ENCODE measurements at regions not wholly inside any gene's neighbourhood (a gene's known extent, or its start where the extent isn't known, plus 50 kb on each side); places are given as distances from the start of the nearest gene placed in this dataset.

DNA sequence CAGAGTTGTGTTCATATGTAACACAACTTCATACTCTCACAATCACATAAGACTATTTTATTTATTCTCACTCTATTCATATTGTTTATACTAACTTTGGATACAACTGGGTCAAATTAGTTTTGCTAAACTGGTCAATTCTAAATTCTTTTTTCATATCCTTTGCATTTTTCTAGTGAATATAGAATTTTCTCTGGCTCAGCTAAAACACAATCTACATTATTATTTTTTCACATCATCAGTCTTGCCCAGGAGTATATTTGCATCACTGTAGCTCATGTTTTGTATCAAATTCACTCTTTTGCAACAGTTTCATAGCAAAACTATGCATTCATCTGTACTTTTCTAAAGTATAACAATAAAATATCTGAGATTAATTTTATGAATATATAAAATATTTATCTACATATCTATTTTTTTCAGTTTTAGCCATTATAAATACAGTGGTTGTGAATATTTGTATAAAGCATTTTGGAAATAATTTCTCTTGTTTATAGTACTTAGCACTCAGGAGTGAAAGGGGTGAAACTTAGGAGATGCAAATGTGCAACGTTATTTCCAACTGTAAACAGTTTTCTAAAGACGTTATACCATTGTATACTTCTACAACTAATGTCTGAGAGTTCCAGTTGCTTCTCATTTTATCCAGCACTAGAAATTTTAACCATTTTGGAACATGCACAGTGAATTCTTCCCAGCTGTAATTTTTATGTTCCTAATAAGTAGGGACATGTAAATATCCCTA is 854.6 kb downstream of the CBLN2 start:
- H3K4me3 Mint-ChIP-seq = no peak overlapping the region
- peaks cover 5% of the 10 kb centered on the region for H3K9me3 Mint-ChIP-seq
- no peak for ATAC-seq (replicated peaks)
- no peaks in the 10 kb centered on the region for H3K27me3 Mint-ChIP-seq
- H3K4me1 Mint-ChIP-seq = no peaks in the 10 kb centered on the region
- no peaks in the 10 kb centered on the region for H3K36me3 Mint-ChIP-seq (ENCODE audit: low read depth)
- no peak overlapping the region for H3K27ac Mint-ChIP-seq

DNA sequence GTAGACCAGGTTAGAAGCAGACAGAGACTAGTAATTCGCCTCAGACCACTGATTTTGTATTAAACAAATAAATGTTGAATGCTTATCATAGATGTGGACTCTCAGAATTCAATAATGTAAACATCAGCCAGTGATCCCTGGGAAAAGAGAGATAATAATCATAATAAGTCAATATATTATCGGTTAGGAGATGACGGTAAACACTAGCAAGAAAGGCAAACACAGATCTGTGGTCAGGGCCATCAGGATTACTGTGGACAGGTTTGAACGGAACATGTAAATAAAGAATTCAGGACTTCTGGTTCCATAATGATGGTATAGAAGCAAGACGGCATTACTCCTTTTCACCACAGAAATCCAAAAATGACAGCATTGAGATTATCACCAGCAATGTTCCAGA is 861.6 kb downstream of the CBLN2 start:
- Mint-ChIP-seq H3K27ac (no peak overlapping the region), H3K27me3 (no peaks in the 10 kb centered on the region), H3K36me3 (ENCODE audit: low read depth) (no peaks in the 10 kb centered on the region), H3K9me3 (peaks cover 23% of the 10 kb centered on the region), H3K4me1 (no peaks in the 10 kb centered on the region), H3K4me3 (no peak overlapping the region)
- no peak for ATAC-seq (replicated peaks)

DNA sequence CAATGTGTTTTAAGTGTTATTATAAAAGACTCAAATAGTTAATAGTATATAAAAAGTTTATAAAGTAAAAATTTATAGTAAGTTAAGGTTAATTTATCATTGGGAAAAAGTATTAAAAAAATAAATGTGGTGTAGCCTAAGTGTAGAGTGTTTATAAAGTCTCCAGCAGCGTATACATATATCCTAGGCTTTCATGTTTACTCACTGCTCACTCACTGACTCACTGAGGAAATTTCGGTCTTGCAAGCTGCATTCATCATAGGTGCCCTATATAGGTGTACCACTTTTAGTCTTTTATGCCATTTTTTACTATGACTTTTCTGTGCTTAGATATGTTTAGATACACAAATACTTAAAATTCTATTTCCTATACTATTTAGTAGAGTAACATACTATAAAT is 866.0 kb downstream of the CBLN2 start:
- Mint-ChIP-seq H3K27ac (no peak overlapping the region), H3K4me1 (no peaks in the 10 kb centered on the region), H3K9me3 (peaks cover 12% of the 10 kb centered on the region), H3K4me3 (no peak overlapping the region), H3K27me3 (no peaks in the 10 kb centered on the region), H3K36me3 (ENCODE audit: low read depth) (no peaks in the 10 kb centered on the region)
- no peak for ATAC-seq (replicated peaks)

DNA sequence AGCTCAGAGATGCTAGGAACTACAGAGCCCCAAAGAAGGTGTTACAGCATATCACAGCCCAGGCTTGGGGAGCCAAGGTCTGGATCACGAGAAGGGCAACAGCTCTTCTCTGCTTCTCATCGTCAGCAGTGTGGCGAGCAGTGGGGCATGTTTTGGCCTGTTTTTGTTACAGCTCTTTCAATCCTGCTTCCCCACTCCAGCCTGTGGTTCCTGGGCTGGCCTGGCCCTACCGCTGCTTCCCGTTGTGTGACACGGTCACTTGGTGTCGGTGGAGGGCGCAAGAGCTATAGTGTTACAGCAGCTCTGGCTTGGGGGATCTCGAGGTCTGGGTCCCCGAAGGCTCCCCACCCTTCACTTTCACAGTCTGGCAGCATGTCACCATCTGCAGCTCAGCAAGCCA is 870.2 kb downstream of the CBLN2 start:
- Mint-ChIP-seq H3K36me3 (ENCODE audit: low read depth) (no peaks in the 10 kb centered on the region), H3K27ac (no peak overlapping the region), H3K4me3 (no peak overlapping the region), H3K9me3 (peaks cover 3% of the 10 kb centered on the region), H3K27me3 (no peaks in the 10 kb centered on the region), H3K4me1 (no peaks in the 10 kb centered on the region)
- no peak for ATAC-seq (replicated peaks)

DNA sequence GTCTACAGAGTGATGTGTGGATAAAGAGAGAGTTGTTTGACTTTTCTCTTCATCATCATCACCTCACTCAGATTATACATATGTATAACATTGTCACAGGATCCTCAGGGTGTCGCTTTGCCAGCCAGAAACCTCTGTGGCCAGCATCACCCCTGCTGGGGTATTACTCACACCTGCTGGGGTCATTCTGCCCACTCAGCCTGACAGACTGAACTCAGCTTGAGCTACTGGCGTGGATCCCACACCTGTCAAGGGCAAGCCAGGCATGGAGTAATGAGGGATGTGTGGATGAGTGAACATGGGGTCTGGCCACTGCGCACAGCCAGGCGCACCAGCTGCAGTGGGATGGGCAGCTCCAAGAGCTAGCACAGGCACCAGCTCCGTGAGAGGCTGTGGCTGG is 870.6 kb downstream of the CBLN2 start:
- H3K36me3 Mint-ChIP-seq (ENCODE audit: low read depth) = no peaks in the 10 kb centered on the region
- no peak overlapping the region for H3K27ac Mint-ChIP-seq
- no peak for ATAC-seq (replicated peaks)
- H3K27me3 Mint-ChIP-seq = no peaks in the 10 kb centered on the region
- H3K4me3 Mint-ChIP-seq = no peak overlapping the region
- H3K9me3 Mint-ChIP-seq = peaks cover 3% of the 10 kb centered on the region
- no peaks in the 10 kb centered on the region for H3K4me1 Mint-ChIP-seq

DNA sequence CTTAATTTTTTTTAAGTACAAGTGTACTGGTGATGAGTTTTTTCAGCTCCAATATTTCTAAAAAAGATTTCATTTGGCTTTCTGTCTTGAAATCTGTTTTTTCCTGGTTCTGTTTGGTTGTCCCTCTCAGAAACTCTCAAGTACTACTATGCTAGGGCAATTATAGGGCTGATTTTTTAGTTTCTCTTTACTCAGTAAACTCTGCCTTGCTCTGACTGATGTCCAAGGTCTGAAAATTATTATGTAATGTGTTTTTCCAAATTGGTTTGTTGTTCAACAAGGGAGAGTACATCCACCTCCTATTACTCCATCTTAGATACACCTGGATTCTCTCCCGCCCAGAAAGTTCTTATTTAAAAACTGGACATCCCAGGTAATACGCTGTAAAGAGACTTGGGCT is 877.7 kb downstream of the CBLN2 start:
- H3K9me3 Mint-ChIP-seq = peaks cover 3% of the 10 kb centered on the region
- no peaks in the 10 kb centered on the region for H3K4me1 Mint-ChIP-seq
- no peak overlapping the region for H3K4me3 Mint-ChIP-seq
- no peaks in the 10 kb centered on the region for H3K36me3 Mint-ChIP-seq (ENCODE audit: low read depth)
- ATAC-seq (replicated peaks) = no peak
- no peak overlapping the region for H3K27ac Mint-ChIP-seq
- no peaks in the 10 kb centered on the region for H3K27me3 Mint-ChIP-seq

DNA sequence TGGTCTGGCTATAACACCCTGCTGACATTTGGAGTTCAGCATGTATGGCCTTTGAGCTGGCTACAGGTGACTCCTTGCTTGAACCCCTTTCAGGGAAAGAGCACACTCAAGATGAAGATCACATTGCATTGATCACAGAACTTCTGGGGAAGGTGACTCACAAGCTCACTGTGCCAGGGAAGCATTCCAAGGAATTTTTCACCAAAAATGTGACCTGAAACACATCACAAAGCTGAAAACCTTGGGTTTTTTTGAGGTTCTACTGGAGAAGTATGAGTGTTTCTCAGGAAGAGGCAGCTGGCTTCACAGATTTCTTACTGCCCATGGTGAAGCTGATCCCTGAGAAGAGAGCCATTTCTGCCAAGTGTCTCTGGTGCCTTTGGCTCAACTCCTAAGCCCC is 879.0 kb downstream of the CBLN2 start:
- no peaks in the 10 kb centered on the region for H3K36me3 Mint-ChIP-seq (ENCODE audit: low read depth)
- H3K27me3 Mint-ChIP-seq = no peaks in the 10 kb centered on the region
- ATAC-seq (replicated peaks) = no peak
- H3K4me1 Mint-ChIP-seq = no peaks in the 10 kb centered on the region
- peaks cover 3% of the 10 kb centered on the region for H3K9me3 Mint-ChIP-seq
- no peak overlapping the region for H3K4me3 Mint-ChIP-seq
- no peak overlapping the region for H3K27ac Mint-ChIP-seq

DNA sequence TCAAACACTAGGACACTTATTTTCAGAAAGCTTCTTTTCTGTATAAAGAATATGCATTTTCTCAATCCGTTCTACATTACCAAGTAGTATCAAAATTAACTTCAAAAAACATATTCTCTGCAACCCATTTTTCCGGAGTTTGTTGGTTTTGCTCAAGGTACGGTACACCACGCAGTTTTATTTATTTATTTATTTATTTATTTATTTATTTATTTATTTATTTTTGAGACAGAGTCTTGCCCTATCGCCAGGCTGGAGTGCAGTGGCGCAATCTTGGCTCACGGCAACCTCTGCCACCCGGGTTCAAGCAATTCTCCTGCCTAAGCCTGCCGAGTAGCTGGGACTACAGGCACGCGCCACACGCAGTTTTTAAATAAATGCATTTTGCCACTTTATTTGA is 900.3 kb downstream of the CBLN2 start:
- Mint-ChIP-seq H3K27me3 (no peaks in the 10 kb centered on the region), H3K4me1 (no peaks in the 10 kb centered on the region), H3K4me3 (no peak overlapping the region), H3K27ac (no peak overlapping the region), H3K36me3 (ENCODE audit: low read depth) (no peaks in the 10 kb centered on the region), H3K9me3 (no peaks in the 10 kb centered on the region)
- ATAC-seq (replicated peaks) = no peak

DNA sequence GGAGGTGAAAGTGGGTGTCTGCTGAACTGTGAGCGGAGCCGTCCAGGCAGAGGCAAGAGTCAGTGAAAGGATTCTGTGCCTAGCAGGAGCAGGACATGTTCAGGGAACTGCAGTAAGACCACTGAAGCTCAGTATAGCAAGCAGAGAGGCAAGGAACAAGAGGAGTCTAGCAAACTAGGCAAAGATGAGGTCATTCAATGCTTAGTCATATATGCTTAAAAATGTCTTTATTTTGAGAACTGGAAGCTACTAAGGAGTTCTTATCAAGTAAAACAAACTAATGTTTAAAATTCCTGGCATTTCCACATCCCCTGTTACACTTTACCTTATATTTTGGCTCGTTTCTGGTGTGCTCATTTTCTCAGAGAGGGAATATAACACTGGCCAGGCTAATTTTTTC is 913.4 kb downstream of the CBLN2 start:
- no peak overlapping the region for H3K4me3 Mint-ChIP-seq
- no peaks in the 10 kb centered on the region for H3K36me3 Mint-ChIP-seq (ENCODE audit: low read depth)
- no peaks in the 10 kb centered on the region for H3K9me3 Mint-ChIP-seq
- H3K27me3 Mint-ChIP-seq = no peaks in the 10 kb centered on the region
- ATAC-seq (replicated peaks) = no peak
- H3K27ac Mint-ChIP-seq = no peak overlapping the region
- H3K4me1 Mint-ChIP-seq = no peaks in the 10 kb centered on the region

DNA sequence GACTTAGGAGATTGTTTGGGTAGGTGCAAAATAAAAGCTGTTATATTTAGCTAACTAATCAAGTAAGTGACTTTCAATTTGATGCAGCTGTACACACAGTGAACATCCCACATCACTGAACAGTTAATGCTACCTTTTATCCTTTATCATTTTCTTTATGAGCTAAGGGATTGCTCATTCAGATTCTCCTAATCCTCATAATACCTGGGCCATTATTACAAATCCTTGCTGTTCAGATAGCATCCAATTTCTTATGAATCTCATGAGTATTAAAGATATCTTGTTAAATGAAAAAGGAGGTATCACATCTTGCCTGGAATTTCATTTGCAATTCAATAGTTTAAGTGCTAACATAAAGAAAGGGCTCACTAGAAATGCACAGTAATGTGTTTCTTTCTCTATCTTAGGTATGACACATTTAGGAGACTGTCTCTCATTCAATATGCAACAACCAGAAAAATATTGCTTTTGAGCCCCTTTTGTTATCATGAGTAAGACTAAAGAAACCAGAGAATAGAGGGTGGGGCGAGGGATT is 918.5 kb downstream of the CBLN2 start:
- Mint-ChIP-seq H3K4me3 (no peak overlapping the region), H3K27ac (no peak overlapping the region), H3K36me3 (ENCODE audit: low read depth) (no peaks in the 10 kb centered on the region), H3K27me3 (no peaks in the 10 kb centered on the region), H3K4me1 (no peaks in the 10 kb centered on the region), H3K9me3 (peaks cover 6% of the 10 kb centered on the region)
- ATAC-seq (replicated peaks) = no peak

DNA sequence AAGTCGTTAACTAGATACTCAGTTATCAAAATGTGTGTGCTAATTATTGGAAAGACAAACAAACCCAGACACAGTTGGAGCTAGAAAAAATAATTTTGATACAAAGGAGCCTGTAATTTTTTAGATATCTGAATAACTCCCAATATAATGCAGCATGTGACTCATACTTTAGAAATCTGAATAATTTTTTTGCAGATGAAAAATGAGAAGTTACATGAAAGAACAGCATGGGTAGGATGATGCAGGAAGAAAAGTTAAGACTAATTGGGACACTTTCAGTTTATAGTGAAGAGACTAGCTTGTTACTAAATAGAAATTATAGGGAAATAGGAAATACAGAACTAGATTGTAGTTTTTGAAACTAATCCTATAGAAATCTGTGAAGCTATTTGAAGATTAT is 945.8 kb downstream of the CBLN2 start:
- H3K27ac Mint-ChIP-seq = no peak overlapping the region
- no peaks in the 10 kb centered on the region for H3K27me3 Mint-ChIP-seq
- H3K4me3 Mint-ChIP-seq = no peak overlapping the region
- no peaks in the 10 kb centered on the region for H3K36me3 Mint-ChIP-seq (ENCODE audit: low read depth)
- no peaks in the 10 kb centered on the region for H3K9me3 Mint-ChIP-seq
- no peaks in the 10 kb centered on the region for H3K4me1 Mint-ChIP-seq
- ATAC-seq (replicated peaks) = no peak

DNA sequence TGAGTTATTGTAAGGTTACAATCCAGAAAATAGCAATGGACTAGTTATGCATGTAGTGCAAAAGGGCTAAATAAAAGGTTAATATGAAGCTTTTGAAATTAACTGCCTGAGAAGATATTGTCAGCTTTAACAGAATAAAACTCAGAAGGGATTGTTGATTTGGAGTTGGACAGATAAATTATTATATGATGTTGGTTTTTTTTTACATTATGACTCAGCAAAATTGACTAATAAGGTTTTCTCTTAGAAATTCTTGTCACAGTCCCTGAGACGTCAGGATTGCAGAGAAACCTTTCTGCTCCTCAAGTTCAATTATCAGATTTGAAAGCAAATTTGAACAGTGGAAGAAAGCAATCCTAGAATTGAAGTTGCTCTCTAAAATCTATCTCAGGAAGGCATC is 946.9 kb downstream of the CBLN2 start:
- H3K27ac Mint-ChIP-seq = no peak overlapping the region
- no peaks in the 10 kb centered on the region for H3K9me3 Mint-ChIP-seq
- no peaks in the 10 kb centered on the region for H3K27me3 Mint-ChIP-seq
- no peaks in the 10 kb centered on the region for H3K36me3 Mint-ChIP-seq (ENCODE audit: low read depth)
- no peak for ATAC-seq (replicated peaks)
- H3K4me1 Mint-ChIP-seq = no peaks in the 10 kb centered on the region
- no peak overlapping the region for H3K4me3 Mint-ChIP-seq

DNA sequence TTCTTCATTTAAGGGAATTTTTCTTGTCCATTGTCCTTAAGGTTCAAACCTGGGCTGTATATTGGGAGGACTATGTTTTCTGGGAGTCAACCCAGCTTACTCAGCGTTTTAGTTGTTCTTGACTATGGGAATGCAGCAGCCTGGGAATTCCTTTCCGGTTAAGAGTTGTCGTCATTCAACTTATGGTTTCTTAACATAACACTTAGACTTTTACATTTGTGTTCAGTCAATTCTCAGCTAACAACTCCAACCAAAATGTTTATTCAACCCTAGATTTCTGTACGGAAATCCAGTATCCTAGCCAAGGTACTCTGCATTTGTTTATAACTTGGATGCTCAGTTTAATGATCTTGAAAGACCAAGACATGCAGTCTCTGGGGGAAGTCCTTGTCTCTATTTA is 960.9 kb downstream of the CBLN2 start:
- peaks cover 1% of the 10 kb centered on the region for H3K9me3 Mint-ChIP-seq
- H3K36me3 Mint-ChIP-seq (ENCODE audit: low read depth) = no peaks in the 10 kb centered on the region
- ATAC-seq (replicated peaks) = no peak
- H3K4me1 Mint-ChIP-seq = no peaks in the 10 kb centered on the region
- no peak overlapping the region for H3K4me3 Mint-ChIP-seq
- H3K27me3 Mint-ChIP-seq = no peaks in the 10 kb centered on the region
- H3K27ac Mint-ChIP-seq = no peak overlapping the region

DNA sequence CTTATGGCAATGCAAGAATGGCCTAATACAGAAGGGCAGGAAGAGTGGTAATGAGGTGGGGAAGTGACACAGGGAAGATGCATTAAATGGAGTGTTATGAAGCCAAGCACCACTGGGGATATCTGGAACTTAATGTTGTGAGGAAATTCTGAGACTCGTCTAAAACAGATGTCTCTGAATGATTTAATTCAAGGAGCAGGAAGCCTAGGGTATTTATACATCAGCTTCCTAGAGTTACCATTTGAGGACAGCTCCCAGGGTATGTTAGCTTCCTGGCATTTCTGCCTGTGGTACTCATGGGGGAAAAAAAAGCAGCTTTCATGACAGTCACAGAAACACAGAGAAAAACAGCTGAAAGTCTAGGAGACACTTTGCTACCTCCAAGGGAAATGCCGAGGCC is 989.5 kb downstream of the CBLN2 start:
- H3K4me1 Mint-ChIP-seq = no peaks in the 10 kb centered on the region
- H3K36me3 Mint-ChIP-seq (ENCODE audit: low read depth) = no peaks in the 10 kb centered on the region
- H3K27me3 Mint-ChIP-seq = no peaks in the 10 kb centered on the region
- peaks cover 4% of the 10 kb centered on the region for H3K9me3 Mint-ChIP-seq
- no peak overlapping the region for H3K27ac Mint-ChIP-seq
- no peak for ATAC-seq (replicated peaks)
- no peak overlapping the region for H3K4me3 Mint-ChIP-seq

DNA sequence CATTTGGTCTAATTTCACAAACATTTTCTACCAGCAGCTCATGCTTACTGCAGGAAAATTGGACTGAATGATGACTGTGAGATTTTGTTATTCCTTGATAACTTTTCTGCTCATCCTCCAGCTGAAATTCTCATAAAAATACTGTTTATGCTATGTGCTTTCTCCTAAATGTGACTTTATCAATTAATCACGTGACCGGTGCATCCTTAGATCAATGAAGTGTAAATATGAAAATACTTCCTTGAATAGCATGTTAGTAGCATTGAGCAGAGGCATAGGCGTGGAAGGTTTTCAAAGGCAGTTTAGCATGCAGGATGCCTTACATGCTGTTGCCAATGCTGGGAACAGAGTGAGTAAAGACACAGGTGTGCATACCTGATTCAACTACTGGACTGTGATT is 1002.5 kb downstream of the CBLN2 start:
- Mint-ChIP-seq H3K4me3 (no peak overlapping the region), H3K9me3 (no peaks in the 10 kb centered on the region), H3K27ac (no peak overlapping the region), H3K4me1 (no peaks in the 10 kb centered on the region), H3K36me3 (ENCODE audit: low read depth) (no peaks in the 10 kb centered on the region), H3K27me3 (no peaks in the 10 kb centered on the region)
- ATAC-seq (replicated peaks) = no peak

All from activated T-helper 17 cell treated with anti-CD3 and anti-CD28 coated beads, Interleukin-2, amount 50 U/mL, for 72 hours (primary cell).